GM19372 (cell line): ENCODE measurements at regions not wholly inside any gene's neighbourhood (a gene's known extent, or its start where the extent isn't known, plus 50 kb on each side); places are given as distances from the start of the nearest gene placed in this dataset.

Source experiments
- ATAC-seq: cut with Tn5 transposase; IDR thresholded peaks from one replicate; pipeline ENCODE4 v1.9.1; 2021; ENCODE audit warnings: mild to moderate bottlenecking, low read depth, moderate library complexity; ENCODE audit not compliant: unreplicated experiment

GRCh38 chr5:125555591-125555990 lies 809.2 kb upstream of the ZNF608 start:
- no peak for ATAC-seq

- no peak for ATAC-seq
Observed at GRCh38 chr5:125558016-125558415, 811.6 kb upstream of the ZNF608 start.

DNA sequence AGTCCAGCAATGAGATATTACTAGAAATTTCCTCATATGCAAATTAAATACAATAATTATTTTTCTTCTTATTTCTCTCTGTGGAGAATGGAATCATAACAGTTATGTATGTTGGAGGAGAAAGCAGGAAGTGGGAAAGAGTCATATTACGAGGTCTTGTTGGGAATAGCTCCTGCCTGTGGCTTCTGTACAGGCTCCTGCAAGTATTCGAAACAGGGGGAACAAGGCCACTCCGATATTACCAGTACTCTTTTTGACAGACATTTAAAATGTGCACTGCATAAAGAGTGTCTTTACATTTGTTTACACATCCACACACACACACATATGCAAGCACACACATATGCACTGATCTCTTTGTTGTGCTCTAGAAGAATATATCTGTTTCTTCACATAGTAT lies 812.0 kb upstream of the ZNF608 start:
- ATAC-seq, result no peak

DNA sequence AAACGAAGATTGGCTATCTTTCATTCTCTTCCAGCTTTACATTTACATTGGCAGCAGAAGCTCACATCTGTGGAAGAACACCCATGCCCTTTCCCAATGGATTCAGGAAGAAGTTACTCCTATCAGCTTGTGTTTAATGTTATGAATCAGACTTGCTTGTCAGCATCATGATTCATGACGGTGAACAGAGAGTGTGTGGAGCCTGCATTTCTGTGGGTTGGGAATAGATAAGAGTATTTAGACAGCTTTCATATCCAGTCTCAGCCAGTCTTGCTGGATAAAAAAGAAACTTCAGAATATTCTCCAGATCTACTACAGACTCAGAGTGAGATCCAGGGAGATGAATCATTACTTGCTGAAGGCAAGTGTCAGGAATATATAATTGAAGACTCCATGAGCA lies 812.9 kb upstream of the ZNF608 start:
- no peak for ATAC-seq

DNA sequence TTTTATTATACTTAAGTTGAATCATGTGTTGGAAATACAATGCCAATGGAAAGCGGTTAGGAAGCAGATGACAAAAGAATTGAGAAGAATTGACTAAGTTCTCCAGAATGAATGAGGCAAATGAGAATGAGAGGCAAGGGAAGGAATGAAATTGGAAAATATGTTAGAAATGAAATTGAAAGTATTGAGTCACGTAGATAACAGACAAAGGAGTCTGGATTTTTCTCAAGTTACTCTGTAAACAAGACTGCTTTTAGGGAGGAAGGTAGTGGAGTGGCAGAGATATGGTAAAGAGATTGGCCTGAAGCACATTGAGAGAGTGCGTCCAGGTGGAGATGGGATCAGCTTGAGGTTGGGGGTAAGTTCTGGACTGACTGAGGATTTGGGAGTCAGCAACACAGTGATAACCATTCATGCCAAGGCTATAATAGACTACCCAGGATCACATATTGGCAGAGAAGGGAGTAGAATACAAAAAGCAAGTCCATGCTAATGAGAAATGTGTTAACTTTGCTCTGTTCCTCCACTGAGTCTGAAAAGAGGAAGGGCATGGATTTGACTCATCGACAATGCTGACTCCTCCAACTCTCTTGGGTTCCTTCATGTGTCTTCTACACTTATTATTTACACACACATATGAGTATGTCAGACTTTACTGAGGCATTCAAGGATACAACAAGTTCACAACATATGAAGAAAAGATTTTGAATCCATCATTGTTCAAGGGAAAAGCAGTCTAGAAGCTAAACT lies 814.2 kb upstream of the ZNF608 start:
- ATAC-seq, result no peak

GRCh38 chr5:125564317-125564975 lies 818.0 kb upstream of the ZNF608 start:
- no peak for ATAC-seq

DNA sequence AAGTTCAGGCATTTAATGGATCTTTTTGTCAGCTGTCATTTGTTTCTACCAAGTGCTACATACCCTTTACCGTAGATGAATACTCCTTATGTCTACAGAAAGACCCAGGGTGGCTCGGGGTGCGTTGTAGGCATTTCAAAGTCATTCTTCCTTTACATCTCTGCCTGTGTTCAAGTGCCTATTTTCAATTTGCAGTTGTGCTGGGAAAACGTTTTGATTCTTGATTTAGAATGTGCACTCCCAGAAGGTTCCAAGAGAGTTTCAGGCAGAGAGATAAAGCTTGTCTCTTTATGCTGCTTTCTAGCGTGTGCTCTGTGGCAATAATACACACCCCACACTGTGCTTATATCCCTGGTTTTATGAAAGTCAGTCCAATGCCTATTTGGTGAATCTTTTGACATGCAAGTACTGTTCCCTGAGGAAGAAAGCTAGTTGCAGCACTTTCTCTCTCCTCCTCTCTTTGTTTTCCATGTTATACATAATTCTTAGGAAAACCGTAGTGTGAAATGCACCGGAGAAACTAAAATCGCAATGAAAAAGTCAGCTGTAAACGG lies 828.1 kb upstream of the ZNF608 start:
- ATAC-seq, result no peak

GRCh38 chr5:125575171-125575890 lies 828.9 kb upstream of the ZNF608 start:
- no peak for ATAC-seq

DNA sequence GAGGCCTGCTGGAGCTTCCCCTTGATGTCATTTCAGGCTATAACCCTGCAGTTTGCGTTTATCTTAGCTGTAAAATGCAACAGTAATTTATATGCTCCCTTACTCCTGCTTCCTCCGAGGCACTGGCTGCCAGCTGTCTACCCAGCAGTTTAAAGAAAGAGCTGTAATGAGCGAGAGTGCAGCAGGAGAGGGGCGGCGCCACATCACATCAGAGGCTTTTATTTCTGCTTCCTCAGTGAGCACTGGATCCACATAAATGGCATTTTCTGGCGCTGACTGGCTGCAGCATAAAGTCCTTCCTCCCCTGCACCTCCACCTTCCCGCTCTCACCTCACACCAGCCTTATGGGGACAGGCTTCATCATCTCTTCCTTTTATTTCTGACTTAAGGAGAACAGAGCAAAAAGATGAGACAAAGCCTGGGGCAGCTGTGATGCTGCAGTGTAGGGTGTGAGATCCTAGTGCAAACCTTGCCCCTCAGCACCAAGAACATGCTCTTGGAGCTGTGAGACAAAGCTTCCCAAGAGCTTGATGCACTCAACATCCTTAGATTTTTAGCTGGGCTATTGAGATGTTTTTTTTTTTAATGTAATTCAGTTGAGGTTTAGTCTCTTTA lies 829.6 kb upstream of the ZNF608 start:
- ATAC-seq, result no peak

DNA sequence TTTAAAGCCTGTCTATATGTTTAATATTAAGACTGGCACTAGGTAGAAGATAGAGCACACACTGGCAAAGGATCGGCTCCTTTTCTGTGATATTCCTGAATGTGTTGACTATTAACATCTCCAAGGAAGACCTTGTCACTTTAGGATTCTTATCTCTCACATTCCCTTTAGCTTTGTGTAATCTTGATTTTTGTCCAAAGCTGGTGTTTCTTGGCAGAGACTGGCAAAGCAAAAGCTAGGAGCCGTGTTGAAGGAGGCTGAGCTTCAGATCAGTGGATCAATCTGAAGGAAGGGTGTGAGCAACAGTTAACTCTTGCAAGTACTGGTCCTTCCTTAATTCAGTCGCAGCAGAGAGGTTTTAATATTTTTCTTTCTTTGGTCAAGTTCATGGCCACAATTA lies 830.4 kb upstream of the ZNF608 start:
- ATAC-seq, result no peak

GRCh38 chr5:125578551-125578950 lies 832.1 kb upstream of the ZNF608 start:
- ATAC-seq, result no peak

GRCh38 chr5:125579182-125579581 lies 832.7 kb upstream of the ZNF608 start:
- no peak for ATAC-seq

DNA sequence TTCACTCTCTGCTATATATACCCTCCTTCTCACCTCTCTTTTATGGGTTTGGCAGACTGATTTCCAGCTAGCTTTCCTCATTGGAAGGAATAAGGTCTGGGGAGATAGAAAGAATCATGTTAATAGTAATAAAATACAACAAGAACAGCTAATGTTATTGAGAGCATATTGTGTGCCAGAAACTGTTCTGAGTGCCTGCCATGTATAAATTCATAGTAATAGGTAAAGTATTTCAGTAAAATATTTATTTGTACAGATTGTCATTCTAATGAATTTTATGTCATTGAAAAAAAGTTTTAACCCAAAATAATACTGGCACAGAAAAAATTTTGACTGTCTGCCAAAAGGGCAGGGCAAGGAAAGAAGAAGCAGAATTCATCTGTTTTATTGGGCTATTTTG lies 834.9 kb upstream of the ZNF608 start:
- no peak for ATAC-seq

DNA sequence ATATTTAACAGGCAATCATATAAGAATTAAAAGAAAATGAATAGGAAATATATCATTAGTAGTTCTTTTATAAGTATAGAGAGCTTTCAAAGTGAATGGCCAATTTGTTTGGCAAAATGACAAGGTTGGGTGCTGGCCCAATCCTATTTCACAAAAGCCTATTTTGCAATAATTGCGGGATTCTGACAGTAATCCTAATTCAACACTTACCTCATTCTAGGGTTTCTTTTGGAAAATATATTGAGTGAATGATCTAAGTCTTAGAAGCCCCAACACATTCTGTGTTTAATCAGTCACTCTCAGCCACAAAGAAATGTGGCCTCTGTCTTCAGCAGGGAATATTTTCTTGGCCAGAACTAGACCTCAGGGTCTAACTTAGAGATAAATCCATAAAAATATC lies 835.9 kb upstream of the ZNF608 start:
- ATAC-seq, result no peak

DNA sequence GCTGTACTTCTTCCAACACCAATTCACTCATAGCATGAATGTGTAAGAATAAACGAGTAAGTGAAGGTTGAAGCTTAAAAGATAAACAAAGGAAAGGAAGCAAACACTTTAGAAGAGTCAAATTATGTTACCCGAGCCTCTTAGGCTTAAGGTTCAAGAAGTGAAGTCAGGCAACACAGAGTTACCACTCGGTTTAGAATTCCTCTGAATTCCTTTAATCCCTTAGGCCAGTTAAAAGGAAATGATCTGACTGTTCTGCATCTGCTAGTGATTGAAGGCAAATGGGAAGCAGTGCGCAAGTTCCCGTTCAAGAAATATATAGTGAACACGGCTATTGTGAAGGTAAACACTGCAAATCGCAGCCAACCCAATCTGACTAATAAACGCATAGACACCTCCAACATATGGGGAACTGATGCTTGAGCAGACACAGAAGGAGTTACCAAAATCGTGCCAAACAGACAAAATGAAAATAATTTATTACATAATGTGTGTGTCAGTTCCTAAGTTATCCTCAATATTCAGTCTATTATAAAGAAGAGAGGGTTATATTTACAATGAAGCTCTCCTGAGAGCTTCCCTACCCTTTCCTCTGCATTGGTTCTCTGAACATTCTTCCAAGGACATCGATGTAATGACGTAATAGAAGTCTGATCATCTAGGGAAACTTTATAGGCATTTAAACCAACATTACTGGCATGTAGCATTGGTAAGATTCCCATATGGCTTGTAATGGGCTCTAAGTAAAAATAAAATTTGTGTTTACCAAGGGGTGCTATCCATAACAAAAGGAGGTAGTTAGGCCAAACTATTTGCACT lies 837.1 kb upstream of the ZNF608 start:
- no peak for ATAC-seq

GRCh38 chr5:125584140-125584520 lies 837.7 kb upstream of the ZNF608 start:
- ATAC-seq, result no peak

GRCh38 chr5:125587631-125588030 lies 835.6 kb upstream of the GRAMD2B start:
- ATAC-seq, result no peak

DNA sequence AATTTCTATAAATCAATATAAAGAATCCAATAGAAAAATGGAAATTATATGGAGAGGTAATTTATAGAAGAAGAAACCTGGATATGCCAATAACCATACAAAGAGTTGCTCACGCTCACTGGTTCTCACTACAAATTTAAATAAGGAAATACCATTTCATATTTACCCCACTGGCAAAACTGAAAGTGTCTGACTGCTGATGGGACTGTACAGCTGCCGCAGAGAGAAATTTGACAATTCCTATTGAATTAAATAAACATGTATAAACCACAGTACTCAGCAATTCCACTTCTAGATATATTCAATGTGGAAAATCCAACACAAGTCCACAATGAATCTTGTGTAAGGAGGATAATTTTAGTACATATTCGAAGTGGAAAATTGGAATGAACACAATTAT lies 830.4 kb upstream of the GRAMD2B start:
- no peak for ATAC-seq

DNA sequence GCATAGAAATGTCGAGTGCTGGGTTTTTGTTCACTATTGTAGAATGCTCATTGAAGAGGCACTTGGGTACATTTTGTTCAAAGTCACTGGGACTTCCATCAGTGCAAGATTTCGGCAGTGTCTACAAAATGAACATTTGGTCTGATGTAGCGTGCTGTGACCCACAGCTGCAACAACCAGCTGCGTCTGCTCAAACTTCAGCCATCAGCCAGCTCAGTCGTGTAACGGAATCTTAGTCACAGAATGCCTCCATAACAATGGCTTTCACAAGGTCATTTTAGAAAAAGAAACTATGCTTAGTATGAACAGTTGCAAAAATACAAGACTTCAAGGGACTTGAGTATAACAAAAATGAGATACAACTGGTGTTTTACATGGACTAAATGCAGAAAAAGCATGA lies 828.1 kb upstream of the GRAMD2B start:
- ATAC-seq, result no peak

DNA sequence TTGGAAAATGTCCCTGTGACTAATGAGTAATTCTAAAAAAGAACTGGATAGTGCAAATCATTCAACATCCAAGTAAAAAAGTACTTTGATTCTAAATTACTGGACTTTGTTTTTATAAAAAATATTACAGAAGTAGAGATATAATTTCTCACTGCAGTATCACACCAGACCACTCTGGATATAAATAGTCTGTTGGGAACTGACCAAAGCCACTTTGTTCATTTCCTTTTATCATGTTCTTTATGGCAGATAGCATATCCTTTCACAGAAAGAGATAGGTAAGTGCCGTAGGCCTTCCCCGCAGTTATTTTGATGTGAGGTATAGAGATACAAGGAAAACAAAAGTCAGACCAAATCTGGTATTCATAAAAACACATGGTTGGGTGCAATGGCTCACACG lies 827.4 kb upstream of the GRAMD2B start:
- no peak for ATAC-seq
